Liver (tissue), 3 donors: ENCODE measurements at regions not wholly inside any gene's neighbourhood (a gene's known extent, or its start where the extent isn't known, plus 50 kb on each side); places are given as distances from the start of the nearest gene placed in this dataset.
"Not testable (repeated sequence)": the region's sequence is repeated elsewhere in the genome, so short reads cannot be mapped to it uniquely, and the experiment has no call there.

Experiments
- EGR1 ChIP-seq, 2 donors: IDR thresholded peaks; 2 replicates each; pipeline ENCODE4 v1.6.1; 2016 to 2018; ENCODE audit warnings: antibody characterized with exemption in 2 of 2, low read depth in 2 of 2
- GABPA ChIP-seq, 2 donors: IDR thresholded peaks in 1 of 2; conservative IDR thresholded peaks in 1 of 2; 2 replicates each; pipeline ENCODE4 v1.6.1; 2016; ENCODE audit warnings: antibody characterized with exemption in 2 of 2, mild to moderate bottlenecking in 1 of 2, moderate library complexity in 1 of 2
- HNF4G ChIP-seq: IDR thresholded peaks from 2 replicates; pipeline ENCODE4 v1.6.1; 2016; ENCODE audit warnings: antibody characterized with exemption
- JUND ChIP-seq, 2 donors: IDR thresholded peaks; 2 replicates each; pipeline ENCODE4 v1.6.1; 2016; ENCODE audit warnings: antibody characterized with exemption in 2 of 2
- TF ChIP-seq, protein P1 (sequence below): IDR thresholded peaks from 2 replicates; pipeline ENCODE4 v1.6.1; 2016; ENCODE audit warnings: antibody characterized with exemption
- TF ChIP-seq, protein P2 (sequence below): fragments of 150-350 bp; IDR thresholded peaks from 2 replicates; pipeline ENCODE4 v1.5.1; 2017; ENCODE audit warnings: improper control_type of control experiment, low read depth, low read length; ENCODE audit not compliant: missing input control
- TF ChIP-seq, protein P3 (sequence below): IDR thresholded peaks from 2 replicates; pipeline ENCODE4 v1.6.1; 2016; ENCODE audit warnings: antibody characterized with exemption
- donor health status: healthy.
- donor health status: healthy.

DNA sequence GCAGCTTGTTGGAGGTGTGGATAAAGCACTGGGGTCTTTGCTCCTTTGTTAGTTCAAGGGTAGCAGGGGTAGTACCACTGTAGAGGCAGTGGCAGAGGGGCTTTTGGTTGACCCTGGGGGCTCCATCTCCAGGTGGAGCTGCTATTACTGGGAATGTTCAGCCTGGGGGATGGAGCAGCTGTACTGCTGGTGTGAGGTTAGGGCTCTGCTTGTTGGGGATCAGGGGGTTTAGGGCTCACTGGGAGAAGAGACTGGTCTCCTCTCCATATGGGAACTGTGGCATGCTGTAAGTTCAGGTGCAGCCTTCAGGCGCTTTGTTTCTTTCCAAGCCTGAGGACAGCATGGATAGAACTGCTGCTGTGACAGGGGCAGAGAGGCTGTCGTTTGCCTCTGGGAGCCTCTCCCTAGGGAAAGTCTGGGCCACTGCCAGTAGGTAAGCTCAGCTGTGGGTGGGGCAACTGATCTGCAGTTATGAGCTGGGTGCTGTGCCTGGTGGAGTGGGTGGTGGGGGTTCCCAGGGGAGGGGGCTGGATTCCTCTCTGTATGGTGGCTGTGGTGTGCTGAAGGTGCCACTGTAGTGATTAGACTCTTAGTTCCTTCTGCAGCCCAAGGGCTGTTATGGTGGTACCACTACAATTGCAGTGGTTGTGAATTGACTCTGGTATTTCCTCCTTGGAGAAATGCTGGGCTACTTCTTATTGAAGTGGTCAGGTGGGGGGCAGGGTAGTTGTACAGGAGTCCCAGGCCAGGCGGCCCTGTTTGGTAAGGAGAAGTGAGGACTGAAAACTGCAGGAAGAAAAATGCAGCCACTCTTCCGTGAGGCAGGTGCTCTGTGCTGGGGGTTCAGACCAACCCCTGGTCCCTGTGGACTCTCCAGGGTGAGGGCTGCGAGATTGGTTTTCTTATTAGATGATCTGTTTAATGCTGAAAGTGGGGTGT lies 100.6 kb downstream of the OR4F15 start:
- TF ChIP-seq, protein P1, sequence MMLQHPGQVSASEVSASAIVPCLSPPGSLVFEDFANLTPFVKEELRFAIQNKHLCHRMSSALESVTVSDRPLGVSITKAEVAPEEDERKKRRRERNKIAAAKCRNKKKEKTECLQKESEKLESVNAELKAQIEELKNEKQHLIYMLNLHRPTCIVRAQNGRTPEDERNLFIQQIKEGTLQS: not testable (repeated sequence)
- TF ChIP-seq JUND (IDR thresholded peaks at IDR 0.05); HNF4G; EGR1 (IDR thresholded peaks at IDR 0.05; ENCODE audit: low read depth in 2 of 2); GABPA (IDR thresholded peaks at IDR 0.05 in 1 of 2, conservative IDR thresholded peaks at IDR 0.05 in 1 of 2): not testable (repeated sequence)
- TF ChIP-seq, protein P2, sequence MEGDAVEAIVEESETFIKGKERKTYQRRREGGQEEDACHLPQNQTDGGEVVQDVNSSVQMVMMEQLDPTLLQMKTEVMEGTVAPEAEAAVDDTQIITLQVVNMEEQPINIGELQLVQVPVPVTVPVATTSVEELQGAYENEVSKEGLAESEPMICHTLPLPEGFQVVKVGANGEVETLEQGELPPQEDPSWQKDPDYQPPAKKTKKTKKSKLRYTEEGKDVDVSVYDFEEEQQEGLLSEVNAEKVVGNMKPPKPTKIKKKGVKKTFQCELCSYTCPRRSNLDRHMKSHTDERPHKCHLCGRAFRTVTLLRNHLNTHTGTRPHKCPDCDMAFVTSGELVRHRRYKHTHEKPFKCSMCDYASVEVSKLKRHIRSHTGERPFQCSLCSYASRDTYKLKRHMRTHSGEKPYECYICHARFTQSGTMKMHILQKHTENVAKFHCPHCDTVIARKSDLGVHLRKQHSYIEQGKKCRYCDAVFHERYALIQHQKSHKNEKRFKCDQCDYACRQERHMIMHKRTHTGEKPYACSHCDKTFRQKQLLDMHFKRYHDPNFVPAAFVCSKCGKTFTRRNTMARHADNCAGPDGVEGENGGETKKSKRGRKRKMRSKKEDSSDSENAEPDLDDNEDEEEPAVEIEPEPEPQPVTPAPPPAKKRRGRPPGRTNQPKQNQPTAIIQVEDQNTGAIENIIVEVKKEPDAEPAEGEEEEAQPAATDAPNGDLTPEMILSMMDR: not testable (repeated sequence)
- TF ChIP-seq, protein P3, sequence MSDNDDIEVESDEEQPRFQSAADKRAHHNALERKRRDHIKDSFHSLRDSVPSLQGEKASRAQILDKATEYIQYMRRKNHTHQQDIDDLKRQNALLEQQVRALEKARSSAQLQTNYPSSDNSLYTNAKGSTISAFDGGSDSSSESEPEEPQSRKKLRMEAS: not testable (repeated sequence)
